Thyroid gland (tissue), 4 donors: ENCODE measurements at regions not wholly inside any gene's neighbourhood (a gene's known extent, or its start where the extent isn't known, plus 50 kb on each side); places are given as distances from the start of the nearest gene placed in this dataset.

Source experiments
- DNase-seq, 2 donors: peaks; one replicate each; pipeline ENCODE4 v3.0.0-alpha.2; 2019
- H3K27ac ChIP-seq, 3 donors: fragments of 200-600 bp; sonication (generic); 1 replicate in 2 of 3; 2 replicates in 1 of 3; pipeline ENCODE4 v1.5.1; 2016 to 2019; ENCODE audit warnings: mild to moderate bottlenecking in 1 of 3, moderate library complexity in 1 of 3
- H3K27me3 ChIP-seq: fragments of 200-600 bp; sonication (generic); one replicate; pipeline ENCODE4 v1.5.1; 2019
- H3K36me3 ChIP-seq, 2 donors: fragments of 200-600 bp; sonication (generic); one replicate each; pipeline ENCODE4 v1.5.1; 2016 to 2019
- H3K4me1 ChIP-seq, 2 donors: fragments of 200-600 bp; sonication (generic); one replicate each; pipeline ENCODE4 v1.5.1; 2017 to 2019
- H3K4me3 ChIP-seq, 3 donors: fragments of 200-600 bp; sonication (generic); replicated peaks in 1 of 3; 1 replicate in 2 of 3; 2 replicates in 1 of 3; pipeline ENCODE4 v1.5.1; 2016; ENCODE audit warnings: mild to moderate bottlenecking in 1 of 3
- H3K9me3 ChIP-seq: fragments of 200-600 bp; sonication (generic); one replicate; pipeline ENCODE4 v1.5.1; 2017
- CTCF ChIP-seq, 6 experiments: fragments of 200-600 bp in 3 of 6; fragments of 450-650 bp in 3 of 6; sonication (generic) in 3 of 6; IDR thresholded peaks; one replicate each; pipeline ENCODE4 v1.5.1; 2016 to 2019; ENCODE audit warnings: antibody characterized with exemption in 6 of 6, mild to moderate bottlenecking in 2 of 6, inconsistent platforms in 1 of 6, moderate library complexity in 1 of 6
- POLR2A ChIP-seq, 2 donors: fragments of 450-650 bp; IDR thresholded peaks; one replicate each; pipeline ENCODE4 v1.6.1; 2017; ENCODE audit warnings: antibody characterized with exemption in 2 of 2, mild to moderate bottlenecking in 2 of 2, moderate library complexity in 1 of 2
- WGBS, 2 donors: methylation state at CpG; one replicate each; pipeline ENCODE4 v1.1.5; 2017; 5-methylcytosine and 5-hydroxymethylcytosine counted together
- intact Hi-C: fragments of 100-400 bp; cut with DNase I; formaldehyde crosslinking; loops from one replicate; pipeline ENCODE4 v1.15.1; 2023

DNA sequence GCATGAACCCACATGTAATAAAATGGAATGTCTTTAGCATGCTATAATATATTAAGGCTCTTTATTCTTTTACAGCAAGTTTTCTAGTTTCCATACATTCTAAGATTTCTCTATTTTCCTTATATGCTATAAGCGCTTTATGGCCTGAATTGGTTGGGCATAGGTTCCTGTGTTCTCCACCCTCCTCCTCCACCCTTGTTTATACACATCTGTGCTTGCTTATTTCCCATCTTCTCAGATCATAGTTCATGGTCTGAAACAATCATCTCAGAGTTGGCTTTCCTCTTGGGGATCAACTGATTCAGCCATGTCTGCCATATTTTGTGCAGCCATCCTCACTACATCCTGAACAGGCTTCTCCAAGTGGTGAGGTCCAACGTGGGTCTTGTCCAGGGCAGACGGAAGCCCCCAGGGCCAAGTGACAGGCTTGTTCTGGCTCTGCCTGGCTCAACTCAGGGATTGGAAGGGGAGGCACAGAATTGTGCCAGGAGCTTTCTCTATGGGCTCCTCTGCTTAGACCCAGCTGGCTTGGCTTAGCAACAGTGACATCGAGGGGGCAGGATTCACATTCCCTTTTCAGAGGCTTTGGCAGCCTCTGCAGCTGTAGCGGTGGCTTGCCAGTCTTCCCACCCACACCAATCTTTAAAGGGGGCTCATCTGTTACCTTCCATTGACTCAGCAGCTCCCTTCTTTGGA, 327.3 kb downstream of the PTEN start:
- Histone ChIP-seq H3K27ac (no peak overlapping the region), H3K27me3 (no peaks in the 10 kb centered on the region), H3K36me3 (no peaks in the 10 kb centered on the region), H3K4me3 (no peak overlapping the region), H3K9me3 (no peaks in the 10 kb centered on the region), H3K4me1 (no peaks in the 10 kb centered on the region)
- no peak for TF ChIP-seq POLR2A (IDR thresholded peaks at IDR 0.05)
- no peak for TF ChIP-seq CTCF (IDR thresholded peaks at IDR 0.05)
- intact Hi-C loops: no loop called here
- no peak for DNase-seq
- WGBS, 2 donors: 81 to 95% methylated on average over 5 of the region's 5 CpGs

DNA sequence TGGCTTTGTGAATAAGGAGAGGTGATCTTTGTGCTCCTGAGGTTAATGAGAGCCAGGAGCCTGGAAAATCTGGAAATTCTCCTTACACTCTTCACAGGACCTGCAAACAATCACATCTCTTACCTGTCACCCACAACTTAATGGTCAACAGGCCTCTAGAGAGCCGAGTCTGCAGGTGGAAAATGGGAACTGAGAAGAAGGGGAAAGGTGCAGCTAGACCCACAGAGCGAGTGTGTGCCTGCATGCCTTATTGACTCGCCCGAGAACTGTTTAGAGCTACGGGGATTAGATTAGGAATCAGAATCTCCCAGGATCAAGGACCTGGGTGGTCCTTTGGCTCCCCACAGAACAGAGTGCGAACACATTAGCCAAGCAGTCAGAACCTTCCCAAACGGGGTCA, 329.6 kb downstream of the PTEN start:
- TF ChIP-seq CTCF (IDR thresholded peaks at IDR 0.05): no peak
- no peak for TF ChIP-seq POLR2A (IDR thresholded peaks at IDR 0.05)
- no peaks in the 10 kb centered on the region for H3K27me3 ChIP-seq
- 93 to 94% methylated on average over 7 of the region's 7 CpGs for WGBS, 2 donors
- no peak overlapping the region for H3K4me3 ChIP-seq
- intact Hi-C loops: no loop called here
- no peaks in the 10 kb centered on the region for H3K36me3 ChIP-seq
- H3K9me3 ChIP-seq: no peaks in the 10 kb centered on the region
- no peak overlapping the region for H3K27ac ChIP-seq
- DNase-seq: no peak
- H3K4me1 ChIP-seq: no peaks in the 10 kb centered on the region

GRCh38 chr10:88194041-88194887, 330.8 kb downstream of the PTEN start:
- TF ChIP-seq POLR2A (IDR thresholded peaks at IDR 0.05) (no peak), CTCF (IDR thresholded peaks at IDR 0.05) (no peak)
- H3K4me1 ChIP-seq: no peaks in the 10 kb centered on the region
- no peak for DNase-seq
- no peaks in the 10 kb centered on the region for H3K36me3 ChIP-seq
- 83 to 85% methylated on average over 3 of the region's 3 CpGs for WGBS, 2 donors
- no peaks in the 10 kb centered on the region for H3K9me3 ChIP-seq
- no peak overlapping the region for H3K4me3 ChIP-seq
- no peak overlapping the region for H3K27ac ChIP-seq
- intact Hi-C loops: no loop called here
- H3K27me3 ChIP-seq: no peaks in the 10 kb centered on the region

- no peaks in the 10 kb centered on the region for H3K4me1 ChIP-seq
- H3K36me3 ChIP-seq: no peaks in the 10 kb centered on the region
- no peaks in the 10 kb centered on the region for H3K27me3 ChIP-seq
- intact Hi-C loops: no loop called here
- DNase-seq: no peak
- H3K27ac ChIP-seq: no peak overlapping the region
- H3K9me3 ChIP-seq: no peaks in the 10 kb centered on the region
- TF ChIP-seq CTCF (IDR thresholded peaks at IDR 0.05) (no peak), POLR2A (IDR thresholded peaks at IDR 0.05) (no peak)
- H3K4me3 ChIP-seq: no peak overlapping the region
- WGBS, 2 donors: 33 to 53% methylated on average over 2 of the region's 2 CpGs
These were observed 331.5 kb downstream of the PTEN start for GRCh38 chr10:88194961-88195367.

DNA sequence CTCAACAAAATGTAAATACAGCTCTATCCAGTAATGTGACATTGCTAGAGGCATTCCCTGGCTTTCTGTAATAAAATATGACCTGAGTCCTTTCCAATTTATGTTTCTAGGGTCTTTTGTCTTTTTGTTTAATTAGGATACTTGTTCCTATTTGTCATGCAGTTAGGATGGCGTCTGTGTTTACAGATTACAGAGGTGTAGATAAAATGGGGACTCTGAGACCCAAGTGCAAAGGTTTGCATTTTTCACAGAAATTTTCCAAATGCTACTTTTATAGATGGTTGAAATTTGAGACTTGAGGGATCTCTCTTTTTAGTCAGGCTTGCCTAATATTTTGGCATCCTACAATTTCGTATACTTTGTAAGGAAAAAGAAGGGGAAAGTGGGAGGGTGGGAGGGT, 332.4 kb downstream of the PTEN start:
- intact Hi-C loops: no loop called here
- no peaks in the 10 kb centered on the region for H3K36me3 ChIP-seq

More for the DNA sequence above, 332.4 kb downstream of the PTEN start:
- Histone ChIP-seq H3K4me1 (no peaks in the 10 kb centered on the region), H3K27ac (no peak overlapping the region), H3K27me3 (no peaks in the 10 kb centered on the region), H3K4me3 (no peak overlapping the region), H3K9me3 (no peaks in the 10 kb centered on the region)
- no peak for DNase-seq
- 80 to 83% methylated on average over 2 of the region's 2 CpGs for WGBS, 2 donors
- TF ChIP-seq POLR2A (IDR thresholded peaks at IDR 0.05) (no peak), CTCF (IDR thresholded peaks at IDR 0.05) (no peak)
